D721Med (cell line): ENCODE measurements at regions not wholly inside any gene's neighbourhood (a gene's known extent, or its start where the extent isn't known, plus 50 kb on each side); places are given as distances from the start of the nearest gene placed in this dataset.

Source experiments
- DNase-seq: peaks from one replicate; pipeline ENCODE4 v3.0.0; 2011; ENCODE audit warnings: low spot score; ENCODE audit not compliant: insufficient read length
- FAIRE-seq: peaks from 2 replicates; lab custom pipeline; 2011; peaks lifted over from hg19 to GRCh38; lab: Jason Lieb, UNC
- TF ChIP-seq, protein P1 (sequence below): IDR thresholded peaks from 2 replicates; pipeline ENCODE4 v1.5.1; 2012; ENCODE audit warnings: mild to moderate bottlenecking, control low read depth; ENCODE audit not compliant: insufficient read depth; ENCODE audit errors: missing control alignments

DNA sequence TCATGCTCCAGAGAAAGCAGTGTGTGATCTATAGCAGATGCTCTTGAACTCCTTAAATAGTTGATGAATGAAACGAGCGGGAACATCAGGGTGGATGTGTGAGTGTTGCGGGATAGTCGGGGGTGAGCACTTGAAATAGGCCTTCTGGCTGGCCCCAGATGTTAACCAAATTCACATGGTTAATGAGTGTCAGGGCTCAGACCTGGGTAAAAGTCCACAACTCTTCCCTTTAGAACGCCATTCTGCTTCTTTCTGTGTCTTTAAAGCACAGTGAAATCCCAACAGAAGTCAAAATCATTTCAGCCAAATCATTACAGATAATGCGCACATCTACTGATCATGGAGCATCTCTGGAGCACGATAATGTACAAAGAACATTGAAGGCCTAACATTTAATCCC, 249.4 kb upstream of the BOD1L1 start:
- TF ChIP-seq, protein P1, sequence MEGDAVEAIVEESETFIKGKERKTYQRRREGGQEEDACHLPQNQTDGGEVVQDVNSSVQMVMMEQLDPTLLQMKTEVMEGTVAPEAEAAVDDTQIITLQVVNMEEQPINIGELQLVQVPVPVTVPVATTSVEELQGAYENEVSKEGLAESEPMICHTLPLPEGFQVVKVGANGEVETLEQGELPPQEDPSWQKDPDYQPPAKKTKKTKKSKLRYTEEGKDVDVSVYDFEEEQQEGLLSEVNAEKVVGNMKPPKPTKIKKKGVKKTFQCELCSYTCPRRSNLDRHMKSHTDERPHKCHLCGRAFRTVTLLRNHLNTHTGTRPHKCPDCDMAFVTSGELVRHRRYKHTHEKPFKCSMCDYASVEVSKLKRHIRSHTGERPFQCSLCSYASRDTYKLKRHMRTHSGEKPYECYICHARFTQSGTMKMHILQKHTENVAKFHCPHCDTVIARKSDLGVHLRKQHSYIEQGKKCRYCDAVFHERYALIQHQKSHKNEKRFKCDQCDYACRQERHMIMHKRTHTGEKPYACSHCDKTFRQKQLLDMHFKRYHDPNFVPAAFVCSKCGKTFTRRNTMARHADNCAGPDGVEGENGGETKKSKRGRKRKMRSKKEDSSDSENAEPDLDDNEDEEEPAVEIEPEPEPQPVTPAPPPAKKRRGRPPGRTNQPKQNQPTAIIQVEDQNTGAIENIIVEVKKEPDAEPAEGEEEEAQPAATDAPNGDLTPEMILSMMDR, result no peak
- FAIRE-seq, result no peak
- DNase-seq, result no peak

DNA sequence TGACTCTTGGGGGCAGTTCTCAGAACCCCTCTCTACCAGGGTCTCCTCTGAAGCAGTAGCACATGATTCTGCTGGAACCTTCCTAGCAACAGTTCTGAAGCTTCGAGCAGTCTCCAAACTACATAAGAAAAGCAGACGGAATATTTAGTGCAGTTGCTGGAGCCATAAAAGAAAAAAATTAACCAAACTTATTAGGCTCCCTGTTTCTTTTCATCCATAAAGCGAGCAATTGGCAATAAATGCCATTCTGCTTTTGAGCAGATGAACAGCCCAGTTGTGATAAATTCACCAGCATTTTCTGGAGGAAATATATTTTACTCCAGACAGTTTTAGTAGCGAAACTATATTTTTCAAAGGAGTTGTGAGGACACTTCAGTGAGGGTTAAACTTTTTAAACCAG, 250.1 kb upstream of the BOD1L1 start:
- FAIRE-seq (no peak), DNase-seq (no peak)
- TF ChIP-seq, protein P1, result no peak

DNA sequence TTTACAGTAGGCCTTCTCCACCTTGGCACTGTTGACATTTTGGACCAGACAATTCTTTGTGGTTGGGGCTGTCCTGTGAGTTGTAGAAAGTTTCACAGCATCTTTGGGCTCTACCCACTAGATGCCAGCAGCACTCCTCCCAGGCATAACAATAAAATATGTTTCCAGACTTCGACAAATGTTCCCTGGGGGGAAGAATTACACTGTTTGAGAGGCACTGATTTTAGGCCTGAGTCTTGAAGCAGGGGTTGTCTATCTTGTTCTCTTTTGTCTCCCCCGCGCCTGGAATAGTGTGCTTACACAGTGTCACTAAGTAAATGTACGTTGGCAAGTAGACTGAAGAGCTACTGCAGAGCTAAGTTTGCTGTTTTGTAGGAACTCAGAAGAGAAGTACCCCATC, 254.4 kb upstream of the BOD1L1 start:
- TF ChIP-seq, protein P1, result no peak
- DNase-seq (no peak), FAIRE-seq (no peak)

DNA sequence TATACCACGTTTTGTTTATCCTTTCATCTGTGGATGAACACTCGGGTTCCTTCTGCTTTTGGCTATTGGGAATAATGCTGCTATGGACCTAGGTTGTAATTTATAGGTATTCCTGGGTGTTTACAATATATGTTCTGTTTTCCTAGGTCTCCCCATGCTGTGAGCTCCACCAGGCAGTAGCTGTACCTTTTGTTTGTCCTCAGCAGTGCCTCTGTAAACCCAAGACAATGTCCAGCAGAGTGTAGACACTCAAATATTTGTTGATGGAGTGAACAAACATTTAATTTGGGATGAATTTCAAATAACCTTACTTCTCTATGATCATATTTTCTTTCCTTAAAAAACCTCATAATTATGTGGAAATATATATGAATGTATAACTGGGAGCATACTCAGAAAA, 259.5 kb upstream of the BOD1L1 start:
- FAIRE-seq, result no peak
- TF ChIP-seq, protein P1, result no peak

DNA sequence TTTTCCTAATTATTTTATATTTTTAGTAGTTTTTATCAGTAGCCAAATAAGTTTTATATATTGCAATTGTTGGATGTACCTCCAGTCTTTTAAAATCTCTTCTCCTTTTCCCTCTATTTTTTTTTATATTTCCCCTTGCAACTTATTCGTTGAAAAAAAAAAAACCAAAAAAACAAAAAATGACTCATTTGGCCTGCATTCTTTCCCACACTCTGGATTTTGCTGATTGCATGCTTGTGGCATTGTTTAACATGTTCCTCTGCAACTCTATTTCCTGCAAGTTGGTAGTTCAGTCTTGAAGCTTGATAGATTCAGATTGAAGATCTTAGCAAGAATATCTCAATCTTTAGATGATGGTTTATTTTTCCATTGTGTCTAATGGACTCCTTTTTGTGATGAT, 260.6 kb upstream of the BOD1L1 start:
- FAIRE-seq (no peak), DNase-seq (no peak)
- TF ChIP-seq, protein P1, result no peak

More for the DNA sequence above, 259.5 kb upstream of the BOD1L1 start:
- no peak for DNase-seq

DNA sequence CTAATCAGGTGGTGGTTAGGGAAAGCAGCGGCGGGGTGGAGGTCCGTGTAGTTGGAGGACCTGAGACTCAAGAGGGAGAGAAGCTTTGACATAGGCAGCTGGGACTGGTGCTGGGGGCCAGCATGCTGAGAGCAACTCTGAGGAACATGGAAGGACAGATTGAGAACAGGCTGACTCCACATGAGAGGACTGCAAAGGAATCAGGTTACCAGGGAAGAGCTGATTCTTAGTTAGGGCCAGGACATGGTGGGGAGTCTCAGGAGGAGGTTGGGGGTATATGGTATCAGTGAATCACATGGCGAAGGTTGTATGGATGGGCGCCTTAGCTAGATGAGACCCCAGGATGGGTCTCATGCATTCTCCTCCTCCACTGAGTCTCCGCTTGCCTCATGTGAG, 264.0 kb upstream of the BOD1L1 start:
- DNase-seq, result no peak
- TF ChIP-seq, protein P1, result no peak
- no peak for FAIRE-seq

DNA sequence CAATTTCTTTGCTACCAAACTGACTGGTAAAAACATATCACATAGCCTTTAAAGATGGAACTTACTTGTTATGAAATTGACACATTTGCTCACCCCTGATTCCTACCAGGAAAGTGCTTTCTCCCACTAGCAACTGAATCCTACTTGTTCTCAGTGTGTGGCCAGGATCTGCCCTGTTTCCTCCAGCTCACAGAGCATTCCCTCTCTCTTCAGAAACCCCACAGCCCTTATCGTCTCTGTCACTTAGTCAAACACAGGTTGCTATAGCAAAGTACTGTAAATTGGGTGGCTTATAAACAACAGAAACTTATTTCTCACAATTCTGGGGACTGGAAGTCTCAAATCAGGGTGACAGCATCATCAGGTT, 265.2 kb upstream of the BOD1L1 start:
- FAIRE-seq, result no peak
- TF ChIP-seq, protein P1, result no peak
- DNase-seq, result no peak
